ENCODE measurements at regions not wholly inside any gene's neighbourhood (a gene's known extent, or its start where the extent isn't known, plus 50 kb on each side); places are given as distances from the start of the nearest gene placed in this dataset.

DNA sequence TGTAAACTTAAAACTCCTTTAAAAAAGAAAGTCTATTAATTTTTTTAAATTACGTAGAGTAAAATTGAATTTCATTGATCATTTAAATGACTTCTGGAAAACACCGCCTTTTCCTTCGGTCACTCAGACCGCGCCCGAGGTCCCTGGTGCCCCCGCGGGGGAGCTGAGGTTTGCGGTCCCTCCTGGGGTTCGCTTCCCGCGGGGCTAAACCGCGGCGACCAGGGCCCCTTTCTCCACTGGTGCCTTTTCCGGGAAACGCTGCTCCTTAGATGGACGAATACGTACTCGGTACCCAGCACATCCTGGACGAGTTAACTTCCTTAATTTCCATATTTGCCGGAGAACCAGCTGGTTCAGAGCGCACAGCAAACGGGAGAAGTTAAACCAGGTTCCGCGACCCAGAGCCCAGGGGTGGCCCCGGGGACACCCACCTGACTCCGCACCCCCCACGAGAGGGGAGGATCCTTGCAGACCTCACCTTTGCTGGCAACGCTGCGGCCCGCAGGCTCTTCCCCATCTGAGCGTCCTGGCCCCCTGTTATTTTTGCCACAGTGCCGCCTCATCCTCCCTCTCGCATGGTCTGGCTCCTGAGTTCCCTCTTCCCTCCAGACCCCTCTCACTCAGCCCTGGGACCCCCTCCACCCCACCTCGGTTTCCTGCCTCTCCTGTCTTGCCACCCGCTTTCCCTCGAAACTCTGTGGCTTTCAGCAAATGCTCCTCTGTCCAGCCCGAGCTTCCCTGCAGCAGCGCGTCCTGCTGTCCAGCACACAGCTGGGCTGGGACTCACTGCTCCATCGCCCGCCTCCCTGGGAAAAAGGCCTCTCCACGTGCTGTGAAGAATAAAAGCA lies 420.0 kb upstream of the MYT1L start:
- H3K36me3 ChIP-seq: no peaks in the 10 kb centered on the region
- no peak for TF ChIP-seq EP300 (IDR thresholded peaks at IDR 0.05)
- TF ChIP-seq POLR2A (IDR thresholded peaks at IDR 0.05; ENCODE audit: low read depth): no peak
- TF ChIP-seq, protein P1, sequence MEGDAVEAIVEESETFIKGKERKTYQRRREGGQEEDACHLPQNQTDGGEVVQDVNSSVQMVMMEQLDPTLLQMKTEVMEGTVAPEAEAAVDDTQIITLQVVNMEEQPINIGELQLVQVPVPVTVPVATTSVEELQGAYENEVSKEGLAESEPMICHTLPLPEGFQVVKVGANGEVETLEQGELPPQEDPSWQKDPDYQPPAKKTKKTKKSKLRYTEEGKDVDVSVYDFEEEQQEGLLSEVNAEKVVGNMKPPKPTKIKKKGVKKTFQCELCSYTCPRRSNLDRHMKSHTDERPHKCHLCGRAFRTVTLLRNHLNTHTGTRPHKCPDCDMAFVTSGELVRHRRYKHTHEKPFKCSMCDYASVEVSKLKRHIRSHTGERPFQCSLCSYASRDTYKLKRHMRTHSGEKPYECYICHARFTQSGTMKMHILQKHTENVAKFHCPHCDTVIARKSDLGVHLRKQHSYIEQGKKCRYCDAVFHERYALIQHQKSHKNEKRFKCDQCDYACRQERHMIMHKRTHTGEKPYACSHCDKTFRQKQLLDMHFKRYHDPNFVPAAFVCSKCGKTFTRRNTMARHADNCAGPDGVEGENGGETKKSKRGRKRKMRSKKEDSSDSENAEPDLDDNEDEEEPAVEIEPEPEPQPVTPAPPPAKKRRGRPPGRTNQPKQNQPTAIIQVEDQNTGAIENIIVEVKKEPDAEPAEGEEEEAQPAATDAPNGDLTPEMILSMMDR (IDR thresholded peaks at IDR 0.05): no peak
- no peak for TF ChIP-seq POLR2AphosphoS5 (IDR thresholded peaks at IDR 0.05)

DNA sequence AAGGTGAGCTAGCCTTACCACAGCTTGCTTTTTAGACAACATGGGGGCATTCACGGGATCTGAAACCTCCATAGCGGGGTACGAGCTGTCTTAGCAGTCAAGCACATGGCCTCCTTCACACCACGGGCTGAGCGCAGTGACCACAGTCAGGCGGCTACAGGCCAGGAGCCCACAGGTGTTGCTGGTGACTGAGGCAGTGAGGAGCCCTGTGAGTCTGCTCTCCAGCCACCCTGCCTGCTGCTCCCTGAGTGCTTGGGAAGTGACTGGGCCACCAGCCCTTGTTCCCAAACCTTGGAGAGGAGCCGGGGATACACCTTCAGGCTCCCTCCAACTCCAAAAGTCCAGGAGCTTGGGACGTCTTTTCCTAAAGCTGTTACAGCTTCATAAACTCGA lies 418.1 kb upstream of the MYT1L start:
- Histone ChIP-seq H3K4me3 (no peak overlapping the region), H3K36me3 (no peaks in the 10 kb centered on the region), H3K27me3 (no peaks in the 10 kb centered on the region), H3K4me1 (peaks cover 0 to 4% (median 0%) of the 10 kb centered on the region in 4 donors), H3K27ac (replicated peaks in 1 of 4) (no peak overlapping the region), H3K9me3 (no peaks in the 10 kb centered on the region)
- 85% methylated on average over 9 of the region's 9 CpGs for WGBS
- TF ChIP-seq, protein P1 (IDR thresholded peaks at IDR 0.05): no peak
- TF ChIP-seq POLR2AphosphoS5 (IDR thresholded peaks at IDR 0.05) (no peak), POLR2A (IDR thresholded peaks at IDR 0.05; ENCODE audit: low read depth) (no peak), EP300 (IDR thresholded peaks at IDR 0.05) (no peak)
- intact Hi-C loops (cut with DNase I): no loop called here
- DNase-seq (ENCODE audit: extremely low spot score): no peak

More for the DNA sequence above, 420.0 kb upstream of the MYT1L start:
- DNase-seq (ENCODE audit: extremely low spot score): no peak
- Histone ChIP-seq H3K27ac (replicated peaks in 1 of 4) (no peak overlapping the region), H3K9me3 (no peaks in the 10 kb centered on the region), H3K27me3 (no peaks in the 10 kb centered on the region), H3K4me1 (peaks cover 0 to 4% (median 0%) of the 10 kb centered on the region in 4 donors), H3K4me3 (no peak overlapping the region)
- intact Hi-C loops (cut with DNase I): no loop called here
- 93% methylated on average over 35 of the region's 44 CpGs for WGBS

- Histone ChIP-seq H3K36me3 (no peaks in the 10 kb centered on the region), H3K9me3 (no peaks in the 10 kb centered on the region), H3K27ac (replicated peaks in 1 of 4) (no peak overlapping the region), H3K27me3 (no peaks in the 10 kb centered on the region), H3K4me3 (no peak overlapping the region), H3K4me1 (peaks cover 0 to 10% (median 2%) of the 10 kb centered on the region in 4 donors)
- DNase-seq (ENCODE audit: extremely low spot score): no peak
- no peak for TF ChIP-seq POLR2AphosphoS5 (IDR thresholded peaks at IDR 0.05)
- WGBS: 76% methylated on average over 10 of the region's 13 CpGs
- intact Hi-C loops (cut with DNase I): no loop called here
Observed at GRCh38 chr2:2748399-2749205, 417.5 kb upstream of the MYT1L start.

GRCh38 chr2:2747797-2748301 lies 416.8 kb upstream of the MYT1L start:
- 74% methylated on average over 7 of the region's 7 CpGs for WGBS
- Histone ChIP-seq H3K27ac (replicated peaks in 1 of 4) (no peak overlapping the region), H3K9me3 (no peaks in the 10 kb centered on the region), H3K36me3 (no peaks in the 10 kb centered on the region), H3K4me3 (no peak overlapping the region), H3K4me1 (peaks cover 0 to 13% (median 8%) of the 10 kb centered on the region in 4 donors), H3K27me3 (no peaks in the 10 kb centered on the region)
- no peak for DNase-seq (ENCODE audit: extremely low spot score)
- TF ChIP-seq EP300 (IDR thresholded peaks at IDR 0.05) (no peak), POLR2A (IDR thresholded peaks at IDR 0.05; ENCODE audit: low read depth) (no peak), POLR2AphosphoS5 (IDR thresholded peaks at IDR 0.05) (no peak)
- TF ChIP-seq, protein P1 (IDR thresholded peaks at IDR 0.05): no peak
- intact Hi-C loops (cut with DNase I): no loop called here

DNA sequence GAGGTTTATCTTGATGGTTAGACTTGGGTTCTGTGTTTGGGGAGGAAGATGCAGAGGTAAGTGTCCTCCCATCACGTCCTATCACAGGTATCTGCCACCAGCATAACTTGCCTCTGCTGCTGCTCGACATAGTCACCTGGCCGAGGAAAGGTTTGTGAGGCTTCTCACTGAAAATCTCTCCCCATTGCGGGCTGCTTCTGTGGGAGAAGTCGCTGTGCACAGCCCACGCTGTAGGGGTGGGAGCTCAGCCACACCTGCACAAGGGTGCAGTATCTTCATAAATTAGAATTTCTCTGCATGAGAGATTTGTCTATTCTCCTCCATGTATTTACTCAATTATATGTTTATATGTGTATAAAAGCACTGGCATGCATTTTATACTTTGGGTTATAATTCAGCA lies 415.7 kb upstream of the MYT1L start:
- Histone ChIP-seq H3K27me3 (no peaks in the 10 kb centered on the region), H3K4me3 (no peak overlapping the region), H3K9me3 (no peaks in the 10 kb centered on the region), H3K36me3 (no peaks in the 10 kb centered on the region), H3K4me1 (peaks cover 0 to 16% (median 11%) of the 10 kb centered on the region in 4 donors), H3K27ac (replicated peaks in 1 of 4) (no peak overlapping the region)
- intact Hi-C loops (cut with DNase I): no loop called here
- DNase-seq (ENCODE audit: extremely low spot score): no peak
- no peak for TF ChIP-seq POLR2A (IDR thresholded peaks at IDR 0.05; ENCODE audit: low read depth)
- TF ChIP-seq EP300 (IDR thresholded peaks at IDR 0.05): no peak
- TF ChIP-seq, protein P1 (IDR thresholded peaks at IDR 0.05): no peak
- TF ChIP-seq POLR2AphosphoS5 (IDR thresholded peaks at IDR 0.05): no peak
- 87% methylated on average over 6 of the region's 6 CpGs for WGBS
